Heart right ventricle (tissue), 16 donors: ENCODE measurements at regions not wholly inside any gene's neighbourhood (a gene's known extent, or its start where the extent isn't known, plus 50 kb on each side); places are given as distances from the start of the nearest gene placed in this dataset.

Source experiments
- ATAC-seq, 8 donors: fragments of 200-7000 bp; cut with Tn5 transposase; one replicate each; pipeline ENCODE4 v1.9.1; 2020; ENCODE audit warnings: mild to moderate bottlenecking in 8 of 8, moderate library complexity in 8 of 8, moderate number of reproducible peaks in 1 of 8
- DNase-seq, 2 donors: peaks; one replicate each; pipeline ENCODE4 v3.0.0-alpha.2; 2020
- H3K27ac ChIP-seq, 10 donors: fragments of 200-600 bp; sonication (generic) in 2 of 10; one replicate each; pipeline versions ENCODE4 v1.5.0 to v1.8.0; 2020 to 2022; ENCODE audit warnings: mild to moderate bottlenecking in 3 of 10
- H3K27me3 ChIP-seq, 7 donors: fragments of 200-600 bp; one replicate each; pipeline ENCODE4 v1.8.0; 2021 to 2022; ENCODE audit warnings: mild to moderate bottlenecking in 2 of 7
- H3K36me3 ChIP-seq, 9 donors: fragments of 200-600 bp; sonication (generic) in 1 of 9; one replicate each; pipeline versions ENCODE4 v1.5.0 to v1.8.0; 2020 to 2022; ENCODE audit warnings: mild to moderate bottlenecking in 2 of 9
- H3K4me1 ChIP-seq, 9 donors: fragments of 200-600 bp; sonication (generic) in 1 of 9; one replicate each; pipeline versions ENCODE4 v1.5.0 to v1.8.0; 2020 to 2022; ENCODE audit warnings: mild to moderate bottlenecking in 4 of 9
- H3K4me3 ChIP-seq, 10 donors: fragments of 200-600 bp; sonication (generic) in 2 of 10; one replicate each; pipeline versions ENCODE4 v1.5.0 to v1.8.0; 2020 to 2022; ENCODE audit warnings: mild to moderate bottlenecking in 7 of 10, moderate library complexity in 2 of 10
- H3K9me3 ChIP-seq, 11 donors: fragments of 200-600 bp in 10 of 11; sonication (generic) in 2 of 11; one replicate each; pipeline versions ENCODE4 v1.5.0 to v1.8.0; 2013 to 2022; ENCODE audit warnings: mild to moderate bottlenecking in 2 of 11, control low read depth in 1 of 11, moderate library complexity in 1 of 11
- CTCF ChIP-seq, 9 donors: fragments of 200-600 bp; sonication (generic) in 2 of 9; IDR thresholded peaks; one replicate each; pipeline versions ENCODE4 v1.5.0 to v1.8.0; 2021 to 2022; ENCODE audit warnings: antibody characterized with exemption in 9 of 9, mild to moderate bottlenecking in 5 of 9, moderate library complexity in 1 of 9
- WGBS, 2 donors: extraction: QIAGEN DNeasy Blood & Tissue Kit; methylation state at CpG; one replicate each; pipeline ENCODE4 v1.1.7; 2013; ENCODE audit warnings: inconsistent platforms in 1 of 2; 5-methylcytosine and 5-hydroxymethylcytosine counted together
- intact Hi-C, 10 donors: fragments of 100-400 bp; cut with DNase I; formaldehyde crosslinking; loops; one replicate each; pipeline versions ENCODE4 v1.11.1 to v1.14.2; 2022
- donor health status: Arrhythmogenic right ventricular cardiomyopathy.
- donor health status: ischemic (EF 13 %, LVEDD 7.1; RV severe dilation, severe dysfunction).
- donor health status: healthy with polysubstance abuse.
- donor health status: DM: no; HTN: yes; CAD: no.
- donor health status: DM: no; HTN: no; CAD: no.
- donor health status: ischemic (EF 25% LVEDD 6.9; RV normal size, moderate dysfunction).
- donor health status: ischemic (EF 25% LVEDD 5.7; RV mildly dilated, moderate dysfunction).
- donor health status: healthy.
- donor health status: DM: yes; HTN: yes; CAD: no.
- donor health status: Ischemic cardiomyopathy.
- donor health status: ischemic (EF 35%, LVEDD 5.7; RV mildly dilated, moderate dysfunction).
- donor health status: nonischemic (EF 11% LVEDD 7.7; RV severe dilation, severe dysfunction).
- donor health status: DM: yes; HTN: yes; CAD: no.
- donor health status: PGD.
- donor health status: ischemic (EF 29% LVEDD 5.4; RV normal size, mild dysfunction).
- donor health status: nonischemic (EF 23%, LVEDD 6.1; RV moderate dilation, normal function).

- peak in 1 of 9 donors; percentile 6 for TF ChIP-seq CTCF (IDR thresholded peaks at IDR 0.05)
- WGBS, 2 donors = 62 to 65% methylated on average over 4 of the region's 4 CpGs
- ATAC-seq (no peak), DNase-seq (no peak)
- no peak overlapping the region for H3K27ac ChIP-seq
- no peaks in the 10 kb centered on the region for H3K9me3 ChIP-seq
- H3K4me1 ChIP-seq = peaks cover 0 to 7% (median 0%) of the 10 kb centered on the region in 9 donors
- H3K27me3 ChIP-seq = no peaks in the 10 kb centered on the region
- H3K4me3 ChIP-seq = no peak overlapping the region
- intact Hi-C loops = no loop called here
- H3K36me3 ChIP-seq = no peaks in the 10 kb centered on the region
These were observed 50.3 kb upstream of the MACC1 start for GRCh38 chr7:20267482-20267881.

GRCh38 chr7:20268824-20269223 is 51.6 kb upstream of the MACC1 start:
- WGBS, 2 donors = 89 to 94% methylated on average over 1 of the region's 1 CpG
- ATAC-seq (no peak), DNase-seq (no peak)
- intact Hi-C loops = loop anchor here in 2 of 10 donors (1.0 to 2.0 kb wide), 2 partner anchors 20 to 42 kb away; no protein-coding TSS in a partner anchor
- H3K4me3 ChIP-seq = no peak overlapping the region
- peaks cover 0 to 7% (median 0%) of the 10 kb centered on the region in 9 donors for H3K4me1 ChIP-seq
- H3K9me3 ChIP-seq = peaks cover 0 to 3% (median 0%) of the 10 kb centered on the region in 11 donors
- H3K27ac ChIP-seq = no peak overlapping the region
- no peaks in the 10 kb centered on the region for H3K27me3 ChIP-seq
- H3K36me3 ChIP-seq = no peaks in the 10 kb centered on the region
- no peak for TF ChIP-seq CTCF (IDR thresholded peaks at IDR 0.05)

- no peaks in the 10 kb centered on the region for H3K36me3 ChIP-seq
- H3K27ac ChIP-seq = peak overlapping the region in 4 of 10 donors; percentile 10 to 56 (median 31)
- TF ChIP-seq CTCF (IDR thresholded peaks at IDR 0.05) = no peak
- H3K9me3 ChIP-seq = peaks cover 0 to 3% (median 0%) of the 10 kb centered on the region in 11 donors
- H3K27me3 ChIP-seq = no peaks in the 10 kb centered on the region
- ATAC-seq = peak in 1 of 8 donors; percentile 44
- no peak for DNase-seq
- H3K4me3 ChIP-seq = no peak overlapping the region
- peaks cover 0 to 7% (median 0%) of the 10 kb centered on the region in 9 donors for H3K4me1 ChIP-seq
- intact Hi-C loops = loop anchor here in 2 of 10 donors (1.0 to 2.0 kb wide), 2 partner anchors 20 to 43 kb away; no protein-coding TSS in a partner anchor
These were observed 52.5 kb upstream of the MACC1 start for GRCh38 chr7:20269726-20270125.

- Histone ChIP-seq H3K27me3 (no peaks in the 10 kb centered on the region), H3K4me3 (no peak overlapping the region), H3K4me1 (peaks cover 0 to 7% (median 0%) of the 10 kb centered on the region in 9 donors), H3K36me3 (no peaks in the 10 kb centered on the region), H3K27ac (peak overlapping the region in 6 of 10 donors; percentile 10 to 59 (median 31)), H3K9me3 (peaks cover 0 to 3% (median 0%) of the 10 kb centered on the region in 11 donors)
- TF ChIP-seq CTCF (IDR thresholded peaks at IDR 0.05) = no peak
- no peak for DNase-seq
- WGBS, 2 donors = 65 to 81% methylated on average over 2 of the region's 2 CpGs
- intact Hi-C loops = no loop called here
- peak in 4 of 8 donors; percentile 50 to 58 (median 57) for ATAC-seq
These were observed 53.2 kb upstream of the MACC1 start for GRCh38 chr7:20270371-20270770.
